GM23338 (cell line): ENCODE measurements at regions not wholly inside any gene's neighbourhood (a gene's known extent, or its start where the extent isn't known, plus 50 kb on each side); places are given as distances from the start of the nearest gene placed in this dataset.

Experiments
- ATAC-seq: fragments of 200-7000 bp; cut with Tn5 transposase; 3 replicates; pipeline ENCODE4 v1.9.1; 2020
- DNase-seq: peaks from one replicate; pipeline ENCODE4 v3.0.0-alpha.2; 2015; ENCODE audit warnings: low spot score
- H2AFZ ChIP-seq: fragments of 200-600 bp; sonication (generic); 2 replicates; pipeline ENCODE4 v1.8.0; 2016; ENCODE audit warnings: antibody characterized with exemption, mild to moderate bottlenecking, moderate library complexity
- H3F3A ChIP-seq: fragments of 200-600 bp; sonication (generic); replicated peaks from 2 replicates; pipeline ENCODE4 v1.8.0; 2017; ENCODE audit warnings: antibody characterized with exemption, mixed run types, low read depth
- H3K27ac ChIP-seq: fragments of 200-600 bp; sonication (generic); 2 replicates; pipeline ENCODE4 v1.6.1; 2016; ENCODE audit warnings: low read depth
- H3K27me3 ChIP-seq: fragments of 200-600 bp; sonication (generic); 2 replicates; pipeline ENCODE4 v1.8.0; 2016; ENCODE audit warnings: mild to moderate bottlenecking, mixed run types, moderate library complexity; ENCODE audit not compliant: insufficient read depth
- H3K36me3 ChIP-seq: fragments of 200-600 bp; sonication (generic); 2 replicates; pipeline ENCODE4 v1.8.0; 2016; ENCODE audit warnings: mild to moderate bottlenecking; ENCODE audit not compliant: insufficient read depth
- H3K4me1 ChIP-seq: fragments of 200-600 bp; sonication (generic); 2 replicates; pipeline ENCODE4 v1.8.0; 2016; ENCODE audit warnings: mild to moderate bottlenecking, moderate library complexity; ENCODE audit not compliant: insufficient read depth
- H3K4me2 ChIP-seq: fragments of 200-600 bp; sonication (generic); 2 replicates; pipeline ENCODE4 v1.7.1; 2017; ENCODE audit warnings: mixed run types
- H3K4me3 ChIP-seq: fragments of 200-600 bp; sonication (generic); 2 replicates; pipeline ENCODE4 v1.6.1; 2016; ENCODE audit warnings: mixed run types
- H3K79me2 ChIP-seq: fragments of 200-600 bp; sonication (generic); replicated peaks from 2 replicates; pipeline ENCODE4 v1.8.0; 2017; ENCODE audit warnings: mild to moderate bottlenecking; ENCODE audit not compliant: insufficient read depth
- H3K9me2 ChIP-seq: fragments of 200-600 bp; sonication (generic); 2 replicates; pipeline ENCODE4 v1.8.0; 2017; ENCODE audit not compliant: insufficient read depth
- H4K20me1 ChIP-seq: fragments of 200-600 bp; sonication (generic); replicated peaks from 2 replicates; pipeline ENCODE4 v1.8.0; 2017; ENCODE audit warnings: mild to moderate bottlenecking; ENCODE audit not compliant: insufficient read depth
- H3K27ac Mint-ChIP-seq: 2 replicates; pipeline ENCODE4 v1.8.0; 2020; ENCODE audit warnings: inconsistent platforms, mild to moderate bottlenecking, moderate library complexity, mixed read lengths
- H3K27me3 Mint-ChIP-seq: 3 replicates; pipeline ENCODE4 v1.8.0; 2022; ENCODE audit warnings: low read depth, mild to moderate bottlenecking, moderate library complexity, mixed read lengths, inconsistent platforms; ENCODE audit not compliant: insufficient read depth, poor library complexity
- H3K36me3 Mint-ChIP-seq: 3 replicates; pipeline ENCODE4 v1.8.0; 2021; ENCODE audit warnings: low read depth, mild to moderate bottlenecking, inconsistent platforms, moderate library complexity, mixed read lengths
- H3K4me1 Mint-ChIP-seq: 3 replicates; pipeline ENCODE4 v1.8.0; 2020; ENCODE audit warnings: mild to moderate bottlenecking, inconsistent platforms, mixed read lengths
- H3K4me3 Mint-ChIP-seq: 3 replicates; pipeline ENCODE4 v1.8.0; 2021; ENCODE audit warnings: moderate library complexity, mild to moderate bottlenecking, inconsistent platforms, mixed read lengths
- H3K9me3 Mint-ChIP-seq: 3 replicates; pipeline ENCODE4 v1.8.0; 2020; ENCODE audit warnings: moderate library complexity, mild to moderate bottlenecking, inconsistent platforms, mixed read lengths
- CREB1 ChIP-seq: fragments of 250-450 bp; sonication (Bioruptor Pico); IDR thresholded peaks from 2 replicates; pipeline ENCODE4 v1.5.0; 2020; ENCODE audit warnings: low read depth, mild to moderate bottlenecking, moderate library complexity
- EZH2 ChIP-seq: fragments of 200-600 bp; sonication (generic); IDR thresholded peaks from one replicate; pipeline ENCODE4 v1.8.0; 2017; ENCODE audit warnings: antibody characterized with exemption, mild to moderate bottlenecking, low read depth; ENCODE audit not compliant: unreplicated experiment
- EZH2phosphoT487 ChIP-seq: fragments of 200-600 bp; sonication (generic); IDR thresholded peaks from one replicate; pipeline ENCODE4 v1.8.1; 2018; ENCODE audit warnings: antibody characterized with exemption; ENCODE audit not compliant: unreplicated experiment
- JUNB ChIP-seq: IDR thresholded peaks from one replicate; pipeline ENCODE4 v1.6.1; 2016; ENCODE audit warnings: antibody characterized with exemption; ENCODE audit not compliant: unreplicated experiment
- NANOG ChIP-seq: IDR thresholded peaks from 2 replicates; pipeline ENCODE4 v1.6.1; 2016; ENCODE audit warnings: antibody characterized with exemption, borderline replicate concordance
- POLR2AphosphoS5 ChIP-seq: IDR thresholded peaks from 2 replicates; pipeline ENCODE4 v1.6.1; 2016; ENCODE audit warnings: antibody characterized with exemption, low read depth
- STAT1 ChIP-seq: IDR thresholded peaks from one replicate; pipeline ENCODE4 v1.6.1; 2016; ENCODE audit warnings: antibody characterized with exemption; ENCODE audit not compliant: unreplicated experiment
- ZNF114 ChIP-seq: fragments of 250-450 bp; sonication (Bioruptor Pico); IDR thresholded peaks from 2 replicates; pipeline ENCODE4 v1.5.0; 2020; ENCODE audit warnings: mild to moderate bottlenecking, moderate library complexity
- ZNF331 ChIP-seq: fragments of 250-450 bp; sonication (Bioruptor Pico); IDR thresholded peaks from 2 replicates; pipeline ENCODE4 v1.5.0; 2020; ENCODE audit warnings: low read depth, mild to moderate bottlenecking, moderate library complexity
- TF ChIP-seq, protein P1 (sequence below): IDR thresholded peaks from one replicate; pipeline ENCODE4 v1.6.1; 2018; ENCODE audit warnings: antibody characterized with exemption; ENCODE audit not compliant: unreplicated experiment
- TF ChIP-seq, protein P2 (sequence below): IDR thresholded peaks from 2 replicates; pipeline ENCODE4 v1.6.1; 2016; ENCODE audit warnings: antibody characterized with exemption
- TF ChIP-seq, protein P3 (sequence below): fragments of 250-450 bp; sonication (Bioruptor Pico); IDR thresholded peaks from 2 replicates; pipeline ENCODE4 v1.5.0; 2020; ENCODE audit warnings: mild to moderate bottlenecking, moderate library complexity
- TF ChIP-seq, protein P4 (sequence below), 2 experiments: fragments of 200-600 bp in 1 of 2; sonication (generic) in 1 of 2; conservative IDR thresholded peaks; 2 replicates each; pipeline versions ENCODE4 v1.5.1 to v1.6.1; 2016 to 2017; ENCODE audit warnings: antibody characterized with exemption in 2 of 2, low read depth in 2 of 2, mild to moderate bottlenecking in 2 of 2, moderate library complexity in 1 of 2

DNA sequence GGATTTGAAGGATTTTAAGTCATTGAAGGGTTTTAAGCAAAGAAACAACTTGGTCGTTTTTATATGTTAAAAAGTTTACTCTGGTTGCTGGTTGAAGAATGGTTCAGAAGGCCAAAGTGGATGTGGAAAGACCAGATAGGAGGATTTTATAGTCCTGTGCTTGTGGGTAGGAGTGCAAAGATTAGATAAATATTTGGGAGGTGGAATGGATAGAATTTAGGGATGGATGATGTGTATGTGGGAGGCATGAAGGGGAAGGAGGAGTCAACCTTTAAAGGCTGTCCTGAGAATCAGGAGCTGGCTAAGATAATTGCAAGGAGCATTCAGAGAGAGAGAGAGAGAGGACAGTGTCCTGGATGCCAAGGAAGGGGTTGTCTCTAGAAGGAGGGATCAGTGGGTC is 190.1 kb upstream of the SPRED2 start:
- no peaks in the 10 kb centered on the region for H3K4me1 Mint-ChIP-seq
- H3K27ac Mint-ChIP-seq, result no peak overlapping the region
- Histone ChIP-seq H3K4me1 (no peaks in the 10 kb centered on the region), H3K27me3 (0 out of 2 replicates have a peak, but pooled peaks cover 3% of the 10 kb centered on the region), H2AFZ (no peak overlapping the region), H3K36me3 (no peaks in the 10 kb centered on the region), H3K9me2 (no peaks in the 10 kb centered on the region), H4K20me1 (no peaks in the 10 kb centered on the region), H3K27ac (no peak overlapping the region), H3K79me2 (no peaks in the 10 kb centered on the region), H3K4me2 (no peak overlapping the region), H3K4me3 (no peak overlapping the region), H3F3A (no peaks in the 10 kb centered on the region)
- H3K9me3 Mint-ChIP-seq, result no peaks in the 10 kb centered on the region
- no peak for TF ChIP-seq EZH2
- TF ChIP-seq ZNF114 (CRISPR knock-in tag), result no peak
- TF ChIP-seq JUNB, result no peak
- no peak for TF ChIP-seq EZH2phosphoT487
- TF ChIP-seq, protein P1, sequence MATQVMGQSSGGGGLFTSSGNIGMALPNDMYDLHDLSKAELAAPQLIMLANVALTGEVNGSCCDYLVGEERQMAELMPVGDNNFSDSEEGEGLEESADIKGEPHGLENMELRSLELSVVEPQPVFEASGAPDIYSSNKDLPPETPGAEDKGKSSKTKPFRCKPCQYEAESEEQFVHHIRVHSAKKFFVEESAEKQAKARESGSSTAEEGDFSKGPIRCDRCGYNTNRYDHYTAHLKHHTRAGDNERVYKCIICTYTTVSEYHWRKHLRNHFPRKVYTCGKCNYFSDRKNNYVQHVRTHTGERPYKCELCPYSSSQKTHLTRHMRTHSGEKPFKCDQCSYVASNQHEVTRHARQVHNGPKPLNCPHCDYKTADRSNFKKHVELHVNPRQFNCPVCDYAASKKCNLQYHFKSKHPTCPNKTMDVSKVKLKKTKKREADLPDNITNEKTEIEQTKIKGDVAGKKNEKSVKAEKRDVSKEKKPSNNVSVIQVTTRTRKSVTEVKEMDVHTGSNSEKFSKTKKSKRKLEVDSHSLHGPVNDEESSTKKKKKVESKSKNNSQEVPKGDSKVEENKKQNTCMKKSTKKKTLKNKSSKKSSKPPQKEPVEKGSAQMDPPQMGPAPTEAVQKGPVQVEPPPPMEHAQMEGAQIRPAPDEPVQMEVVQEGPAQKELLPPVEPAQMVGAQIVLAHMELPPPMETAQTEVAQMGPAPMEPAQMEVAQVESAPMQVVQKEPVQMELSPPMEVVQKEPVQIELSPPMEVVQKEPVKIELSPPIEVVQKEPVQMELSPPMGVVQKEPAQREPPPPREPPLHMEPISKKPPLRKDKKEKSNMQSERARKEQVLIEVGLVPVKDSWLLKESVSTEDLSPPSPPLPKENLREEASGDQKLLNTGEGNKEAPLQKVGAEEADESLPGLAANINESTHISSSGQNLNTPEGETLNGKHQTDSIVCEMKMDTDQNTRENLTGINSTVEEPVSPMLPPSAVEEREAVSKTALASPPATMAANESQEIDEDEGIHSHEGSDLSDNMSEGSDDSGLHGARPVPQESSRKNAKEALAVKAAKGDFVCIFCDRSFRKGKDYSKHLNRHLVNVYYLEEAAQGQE, result no peak
- TF ChIP-seq STAT1, result no peak
- TF ChIP-seq, protein P2, sequence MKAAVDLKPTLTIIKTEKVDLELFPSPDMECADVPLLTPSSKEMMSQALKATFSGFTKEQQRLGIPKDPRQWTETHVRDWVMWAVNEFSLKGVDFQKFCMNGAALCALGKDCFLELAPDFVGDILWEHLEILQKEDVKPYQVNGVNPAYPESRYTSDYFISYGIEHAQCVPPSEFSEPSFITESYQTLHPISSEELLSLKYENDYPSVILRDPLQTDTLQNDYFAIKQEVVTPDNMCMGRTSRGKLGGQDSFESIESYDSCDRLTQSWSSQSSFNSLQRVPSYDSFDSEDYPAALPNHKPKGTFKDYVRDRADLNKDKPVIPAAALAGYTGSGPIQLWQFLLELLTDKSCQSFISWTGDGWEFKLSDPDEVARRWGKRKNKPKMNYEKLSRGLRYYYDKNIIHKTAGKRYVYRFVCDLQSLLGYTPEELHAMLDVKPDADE, result no peak
- TF ChIP-seq, protein P3, sequence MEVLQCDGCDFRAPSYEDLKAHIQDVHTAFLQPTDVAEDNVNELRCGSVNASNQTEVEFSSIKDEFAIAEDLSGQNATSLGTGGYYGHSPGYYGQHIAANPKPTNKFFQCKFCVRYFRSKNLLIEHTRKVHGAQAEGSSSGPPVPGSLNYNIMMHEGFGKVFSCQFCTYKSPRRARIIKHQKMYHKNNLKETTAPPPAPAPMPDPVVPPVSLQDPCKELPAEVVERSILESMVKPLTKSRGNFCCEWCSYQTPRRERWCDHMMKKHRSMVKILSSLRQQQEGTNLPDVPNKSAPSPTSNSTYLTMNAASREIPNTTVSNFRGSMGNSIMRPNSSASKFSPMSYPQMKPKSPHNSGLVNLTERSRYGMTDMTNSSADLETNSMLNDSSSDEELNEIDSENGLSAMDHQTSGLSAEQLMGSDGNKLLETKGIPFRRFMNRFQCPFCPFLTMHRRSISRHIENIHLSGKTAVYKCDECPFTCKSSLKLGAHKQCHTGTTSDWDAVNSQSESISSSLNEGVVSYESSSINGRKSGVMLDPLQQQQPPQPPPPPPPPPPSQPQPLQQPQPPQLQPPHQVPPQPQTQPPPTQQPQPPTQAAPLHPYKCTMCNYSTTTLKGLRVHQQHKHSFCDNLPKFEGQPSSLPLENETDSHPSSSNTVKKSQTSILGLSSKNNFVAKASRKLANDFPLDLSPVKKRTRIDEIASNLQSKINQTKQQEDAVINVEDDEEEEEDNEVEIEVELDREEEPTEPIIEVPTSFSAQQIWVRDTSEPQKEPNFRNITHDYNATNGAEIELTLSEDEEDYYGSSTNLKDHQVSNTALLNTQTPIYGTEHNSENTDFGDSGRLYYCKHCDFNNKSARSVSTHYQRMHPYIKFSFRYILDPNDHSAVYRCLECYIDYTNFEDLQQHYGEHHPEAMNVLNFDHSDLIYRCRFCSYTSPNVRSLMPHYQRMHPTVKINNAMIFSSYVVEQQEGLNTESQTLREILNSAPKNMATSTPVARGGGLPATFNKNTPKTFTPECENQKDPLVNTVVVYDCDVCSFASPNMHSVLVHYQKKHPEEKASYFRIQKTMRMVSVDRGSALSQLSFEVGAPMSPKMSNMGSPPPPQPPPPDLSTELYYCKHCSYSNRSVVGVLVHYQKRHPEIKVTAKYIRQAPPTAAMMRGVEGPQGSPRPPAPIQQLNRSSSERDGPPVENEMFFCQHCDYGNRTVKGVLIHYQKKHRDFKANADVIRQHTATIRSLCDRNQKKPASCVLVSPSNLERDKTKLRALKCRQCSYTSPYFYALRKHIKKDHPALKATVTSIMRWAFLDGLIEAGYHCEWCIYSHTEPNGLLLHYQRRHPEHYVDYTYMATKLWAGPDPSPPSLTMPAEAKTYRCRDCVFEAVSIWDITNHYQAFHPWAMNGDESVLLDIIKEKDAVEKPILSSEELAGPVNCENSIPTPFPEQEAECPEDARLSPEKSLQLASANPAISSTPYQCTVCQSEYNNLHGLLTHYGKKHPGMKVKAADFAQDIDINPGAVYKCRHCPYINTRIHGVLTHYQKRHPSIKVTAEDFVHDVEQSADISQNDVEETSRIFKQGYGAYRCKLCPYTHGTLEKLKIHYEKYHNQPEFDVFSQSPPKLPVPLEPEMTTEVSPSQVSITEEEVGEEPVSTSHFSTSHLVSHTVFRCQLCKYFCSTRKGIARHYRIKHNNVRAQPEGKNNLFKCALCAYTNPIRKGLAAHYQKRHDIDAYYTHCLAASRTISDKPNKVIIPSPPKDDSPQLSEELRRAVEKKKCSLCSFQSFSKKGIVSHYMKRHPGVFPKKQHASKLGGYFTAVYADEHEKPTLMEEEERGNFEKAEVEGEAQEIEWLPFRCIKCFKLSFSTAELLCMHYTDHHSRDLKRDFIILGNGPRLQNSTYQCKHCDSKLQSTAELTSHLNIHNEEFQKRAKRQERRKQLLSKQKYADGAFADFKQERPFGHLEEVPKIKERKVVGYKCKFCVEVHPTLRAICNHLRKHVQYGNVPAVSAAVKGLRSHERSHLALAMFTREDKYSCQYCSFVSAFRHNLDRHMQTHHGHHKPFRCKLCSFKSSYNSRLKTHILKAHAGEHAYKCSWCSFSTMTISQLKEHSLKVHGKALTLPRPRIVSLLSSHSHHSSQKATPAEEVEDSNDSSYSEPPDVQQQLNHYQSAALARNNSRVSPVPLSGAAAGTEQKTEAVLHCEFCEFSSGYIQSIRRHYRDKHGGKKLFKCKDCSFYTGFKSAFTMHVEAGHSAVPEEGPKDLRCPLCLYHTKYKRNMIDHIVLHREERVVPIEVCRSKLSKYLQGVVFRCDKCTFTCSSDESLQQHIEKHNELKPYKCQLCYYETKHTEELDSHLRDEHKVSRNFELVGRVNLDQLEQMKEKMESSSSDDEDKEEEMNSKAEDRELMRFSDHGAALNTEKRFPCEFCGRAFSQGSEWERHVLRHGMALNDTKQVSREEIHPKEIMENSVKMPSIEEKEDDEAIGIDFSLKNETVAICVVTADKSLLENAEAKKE (CRISPR knock-in tag), result no peak
- no peak for TF ChIP-seq ZNF331
- no peak for TF ChIP-seq POLR2AphosphoS5
- no peak for TF ChIP-seq NANOG
- TF ChIP-seq CREB1, result no peak
- TF ChIP-seq, protein P4, sequence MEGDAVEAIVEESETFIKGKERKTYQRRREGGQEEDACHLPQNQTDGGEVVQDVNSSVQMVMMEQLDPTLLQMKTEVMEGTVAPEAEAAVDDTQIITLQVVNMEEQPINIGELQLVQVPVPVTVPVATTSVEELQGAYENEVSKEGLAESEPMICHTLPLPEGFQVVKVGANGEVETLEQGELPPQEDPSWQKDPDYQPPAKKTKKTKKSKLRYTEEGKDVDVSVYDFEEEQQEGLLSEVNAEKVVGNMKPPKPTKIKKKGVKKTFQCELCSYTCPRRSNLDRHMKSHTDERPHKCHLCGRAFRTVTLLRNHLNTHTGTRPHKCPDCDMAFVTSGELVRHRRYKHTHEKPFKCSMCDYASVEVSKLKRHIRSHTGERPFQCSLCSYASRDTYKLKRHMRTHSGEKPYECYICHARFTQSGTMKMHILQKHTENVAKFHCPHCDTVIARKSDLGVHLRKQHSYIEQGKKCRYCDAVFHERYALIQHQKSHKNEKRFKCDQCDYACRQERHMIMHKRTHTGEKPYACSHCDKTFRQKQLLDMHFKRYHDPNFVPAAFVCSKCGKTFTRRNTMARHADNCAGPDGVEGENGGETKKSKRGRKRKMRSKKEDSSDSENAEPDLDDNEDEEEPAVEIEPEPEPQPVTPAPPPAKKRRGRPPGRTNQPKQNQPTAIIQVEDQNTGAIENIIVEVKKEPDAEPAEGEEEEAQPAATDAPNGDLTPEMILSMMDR (conservative IDR thresholded peaks at IDR 0.05; ENCODE audit: low read depth in 2 of 2), result no peak
- no peak for DNase-seq
- ATAC-seq, result no peak
- no peaks in the 10 kb centered on the region for H3K36me3 Mint-ChIP-seq
- peaks cover 4% of the 10 kb centered on the region for H3K27me3 Mint-ChIP-seq
- no peak overlapping the region for H3K4me3 Mint-ChIP-seq
